Activated T-helper 9 cell treated with anti-CD3 and anti-CD28 coated beads, Interleukin-2, amount 50 U/mL, for 16 hours (primary cell): ENCODE measurements at regions not wholly inside any gene's neighbourhood (a gene's known extent, or its start where the extent isn't known, plus 50 kb on each side); places are given as distances from the start of the nearest gene placed in this dataset.
"Not testable (repeated sequence)": the region's sequence is repeated elsewhere in the genome, so short reads cannot be mapped to it uniquely, and the experiment has no call there.

ENCODE experiments used
- DNase-seq: peaks from one replicate; pipeline ENCODE4 v3.0.0-alpha.2; 2020; ENCODE audit warnings: low read depth

- peak; percentile 10 for DNase-seq
Measured at GRCh38 chr20:16801919-16802651, 53.9 kb downstream of the OTOR start.

- DNase-seq: no peak
Measured at GRCh38 chr20:16802652-16802935, 54.4 kb downstream of the OTOR start.

- no peak for DNase-seq
Measured at GRCh38 chr20:16803965-16804792, 56.0 kb downstream of the OTOR start.

GRCh38 chr20:16804793-16805187, 56.6 kb downstream of the OTOR start:
- no peak for DNase-seq

- DNase-seq: no peak
Measured at GRCh38 chr20:16806061-16806460, 57.9 kb downstream of the OTOR start.

- DNase-seq: no peak
Measured at GRCh38 chr20:16806886-16807285, 58.7 kb downstream of the OTOR start.

- no peak for DNase-seq
Measured at GRCh38 chr20:16808796-16809195, 60.6 kb downstream of the OTOR start.

GRCh38 chr20:16810216-16810615, 62.1 kb downstream of the OTOR start:
- no peak for DNase-seq

- DNase-seq: no peak
Measured at GRCh38 chr20:16816192-16816591, 68.0 kb downstream of the OTOR start.

- no peak for DNase-seq
Measured at GRCh38 chr20:16819483-16819882, 71.3 kb downstream of the OTOR start.

- no peak for DNase-seq
Measured at GRCh38 chr20:16821211-16822089, 73.3 kb downstream of the OTOR start.

- DNase-seq: no peak
Measured at GRCh38 chr20:16824664-16825063, 76.5 kb downstream of the OTOR start.

GRCh38 chr20:16828666-16829305, 80.6 kb downstream of the OTOR start:
- no peak for DNase-seq

- DNase-seq: not testable (repeated sequence)
Measured at GRCh38 chr20:16835690-16836089, 87.5 kb downstream of the OTOR start.

- DNase-seq: no peak
Measured at GRCh38 chr20:16842486-16843120, 94.4 kb downstream of the OTOR start.

GRCh38 chr20:16844406-16844805, 96.2 kb downstream of the OTOR start:
- DNase-seq: no peak

- no peak for DNase-seq
Measured at GRCh38 chr20:16846006-16846405, 97.8 kb downstream of the OTOR start.

GRCh38 chr20:16848061-16848460, 99.9 kb downstream of the OTOR start:
- no peak for DNase-seq

- DNase-seq: no peak
Measured at GRCh38 chr20:16848526-16848925, 100.4 kb downstream of the OTOR start.

GRCh38 chr20:16860914-16861313, 112.8 kb downstream of the OTOR start:
- DNase-seq: no peak

GRCh38 chr20:16861708-16862107, 113.5 kb downstream of the OTOR start:
- no peak for DNase-seq

- DNase-seq: no peak
Measured at GRCh38 chr20:16863303-16863702, 115.1 kb downstream of the OTOR start.
